GM21576 (cell line): ENCODE measurements at regions not wholly inside any gene's neighbourhood (a gene's known extent, or its start where the extent isn't known, plus 50 kb on each side); places are given as distances from the start of the nearest gene placed in this dataset.

Experiments used
- ATAC-seq: cut with Tn5 transposase; IDR thresholded peaks from one replicate; pipeline ENCODE4 v1.9.1; 2021; ENCODE audit warnings: mild to moderate bottlenecking, moderate library complexity; ENCODE audit not compliant: unreplicated experiment

DNA sequence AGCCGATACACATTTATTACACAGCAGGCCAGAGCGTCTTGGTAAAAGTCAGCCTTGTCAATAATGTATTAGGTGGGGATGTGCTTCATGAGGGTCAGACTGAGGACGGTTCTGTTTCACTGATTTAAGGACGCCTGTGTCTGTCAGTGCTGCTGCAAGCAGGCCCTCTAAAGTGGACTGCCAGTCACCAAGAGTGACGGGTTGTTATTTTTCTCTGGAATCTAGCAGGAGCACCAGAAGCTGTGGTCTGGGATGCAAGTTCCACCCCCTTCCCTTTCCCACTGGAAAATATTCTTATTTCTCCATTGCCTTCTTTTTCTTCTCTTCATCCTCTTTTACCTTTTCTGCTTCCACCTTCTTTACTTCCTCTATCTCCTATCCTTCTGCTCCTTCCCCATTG, 191.2 kb upstream of the NCAM1 start:
- no peak for ATAC-seq

DNA sequence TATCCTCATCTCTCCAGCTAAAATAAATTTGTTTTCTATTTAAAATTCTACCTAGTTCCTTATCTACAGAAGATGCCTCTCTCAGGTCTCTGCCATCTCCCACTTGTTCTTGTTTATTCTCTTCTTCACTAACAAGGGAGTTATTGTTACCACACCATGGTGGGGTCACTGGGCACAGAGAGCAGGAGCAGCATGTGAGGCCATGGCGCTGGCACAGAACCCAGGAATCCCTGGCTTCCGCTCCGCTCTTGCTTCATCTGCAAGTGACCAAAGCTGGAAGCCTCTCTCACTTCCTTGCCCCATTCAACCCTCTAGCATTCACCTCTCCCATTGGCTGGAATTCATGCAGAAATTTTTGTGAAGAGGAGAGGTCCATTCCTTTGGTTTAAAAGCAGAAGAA, 190.7 kb upstream of the NCAM1 start:
- no peak for ATAC-seq

DNA sequence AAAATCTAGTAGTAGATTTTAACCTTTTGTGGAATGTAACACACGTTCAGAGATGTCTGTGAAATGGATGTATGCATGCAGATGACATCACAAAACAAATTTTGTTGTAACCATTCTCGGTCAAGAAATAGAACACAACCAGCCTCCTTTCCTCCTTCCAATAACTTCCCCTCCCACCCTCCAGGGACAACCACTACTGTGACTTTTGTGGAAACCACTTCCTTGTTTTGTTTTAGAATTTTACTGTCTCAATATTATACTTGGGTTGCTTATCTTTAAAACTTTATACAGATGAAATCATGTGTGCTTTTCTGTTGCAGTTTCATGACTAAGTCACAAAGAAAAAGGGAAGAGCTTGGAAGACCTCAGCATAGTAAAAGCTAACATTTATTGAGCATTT, 189.4 kb upstream of the NCAM1 start:
- no peak for ATAC-seq

DNA sequence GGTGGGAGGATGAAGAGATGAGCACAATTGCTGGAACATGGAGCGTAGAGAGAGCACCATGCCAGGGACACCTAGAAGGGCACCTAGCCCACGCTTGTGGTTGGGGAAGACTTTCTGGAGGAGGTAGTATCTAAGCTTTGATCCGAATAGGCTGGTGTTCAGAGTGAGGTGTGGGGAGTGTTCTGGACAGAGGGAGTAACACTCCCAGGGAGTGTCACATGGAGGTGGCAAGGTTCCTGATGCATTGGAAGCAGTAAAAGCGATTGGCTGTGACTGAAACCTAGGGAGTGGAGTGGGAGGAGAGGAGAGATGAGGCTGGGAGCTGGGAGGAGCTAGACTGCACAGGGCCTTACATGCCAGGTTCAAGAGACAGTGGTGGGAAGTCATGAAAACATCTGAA, 188.0 kb upstream of the NCAM1 start:
- ATAC-seq = no peak

DNA sequence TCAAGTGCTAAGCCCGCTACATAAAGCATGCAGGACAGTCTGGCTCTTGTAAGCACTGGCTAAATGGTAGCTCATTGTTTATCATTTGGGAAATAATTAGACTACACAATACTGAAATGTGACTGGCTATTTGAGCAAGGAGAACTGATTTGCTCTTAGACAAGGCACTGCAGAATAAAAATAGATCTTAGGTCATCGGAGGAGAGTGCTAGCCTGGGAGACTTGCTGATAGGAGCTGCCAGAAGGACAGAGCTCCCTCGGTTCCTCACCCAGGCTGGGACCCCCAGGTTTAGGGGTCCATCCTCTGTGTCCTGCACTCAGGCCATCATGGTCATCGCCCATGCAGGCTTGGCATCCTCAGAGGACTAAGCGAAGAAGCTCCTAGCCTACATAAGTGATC, 184.4 kb upstream of the NCAM1 start:
- ATAC-seq = no peak

DNA sequence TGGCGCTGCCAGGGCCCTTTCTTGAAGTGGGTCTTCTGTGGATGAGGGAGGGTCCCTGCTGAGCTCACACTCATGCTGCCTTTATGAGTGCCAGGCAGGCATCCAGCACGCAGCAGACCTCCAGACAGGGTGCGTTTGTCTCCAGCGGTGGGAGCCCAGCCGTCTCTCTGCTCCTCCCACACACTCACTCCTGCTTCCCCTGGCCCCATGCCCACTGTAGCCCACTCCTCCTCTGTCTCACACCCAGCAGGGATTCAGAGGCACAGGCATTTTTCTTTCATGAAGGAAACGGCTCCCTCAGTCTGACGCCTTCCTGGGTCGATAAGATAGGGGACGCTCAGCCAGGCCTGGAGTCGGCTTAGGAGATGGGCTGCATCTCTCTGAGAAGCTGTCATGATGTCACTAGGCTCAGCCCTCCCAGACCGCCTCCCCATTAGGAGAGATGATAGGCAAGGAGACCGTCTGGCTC, 183.9 kb upstream of the NCAM1 start:
- no peak for ATAC-seq

DNA sequence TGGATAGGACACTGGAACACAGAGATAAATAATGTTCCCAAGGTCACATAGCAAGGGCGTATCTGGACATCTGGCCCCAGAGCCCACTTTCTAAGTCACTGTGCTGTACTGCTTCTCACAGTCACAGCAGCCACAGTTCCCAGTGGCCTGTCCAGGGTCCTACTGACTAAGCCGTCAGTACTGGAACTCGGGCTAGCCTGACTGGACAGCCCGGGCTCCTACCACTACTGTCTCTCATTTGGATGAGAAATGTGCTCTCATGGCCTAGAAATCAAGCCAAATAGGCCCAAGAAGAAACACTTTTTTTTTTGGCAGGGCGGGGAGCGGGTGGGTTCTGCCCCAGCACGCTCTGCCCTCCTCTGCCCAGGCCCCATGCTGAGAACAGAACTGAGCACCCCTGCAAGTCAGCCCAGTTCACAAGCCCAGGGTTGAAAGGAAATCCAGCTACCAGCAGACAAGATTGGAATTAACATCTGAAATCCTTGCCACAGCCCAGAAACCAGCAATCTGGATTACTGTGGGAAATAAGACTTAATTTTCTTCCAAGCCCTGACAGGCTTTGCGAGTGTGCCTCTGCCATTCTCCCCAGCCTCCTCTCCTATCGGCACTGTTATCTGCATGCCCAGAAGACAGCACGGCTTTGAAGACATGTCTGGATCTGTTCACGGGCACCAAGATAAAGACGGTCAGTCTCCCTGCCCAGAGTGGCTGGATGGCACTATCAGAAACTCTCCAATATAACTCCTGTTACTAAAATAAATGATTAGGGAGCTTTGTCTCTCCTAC, 182.9 kb upstream of the NCAM1 start:
- ATAC-seq = no peak

DNA sequence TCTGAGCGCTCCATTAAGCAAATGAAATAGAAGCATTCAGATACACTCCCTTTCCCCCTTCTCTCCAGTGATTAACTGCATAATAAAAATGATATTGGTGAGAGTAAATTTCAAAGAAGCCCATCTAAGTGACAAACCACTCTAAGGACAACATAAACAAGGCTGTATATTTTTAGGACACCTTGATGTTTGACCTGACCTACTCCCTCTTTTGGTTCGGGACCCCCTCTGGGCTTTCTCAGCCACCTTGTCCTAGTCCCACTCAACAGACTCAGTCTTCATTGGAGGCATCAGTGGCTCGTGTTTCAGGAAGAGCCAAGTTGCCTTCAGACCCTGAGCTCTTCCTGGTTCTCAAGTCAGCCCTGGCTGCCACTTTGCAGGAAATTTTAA, 182.3 kb upstream of the NCAM1 start:
- no peak for ATAC-seq

DNA sequence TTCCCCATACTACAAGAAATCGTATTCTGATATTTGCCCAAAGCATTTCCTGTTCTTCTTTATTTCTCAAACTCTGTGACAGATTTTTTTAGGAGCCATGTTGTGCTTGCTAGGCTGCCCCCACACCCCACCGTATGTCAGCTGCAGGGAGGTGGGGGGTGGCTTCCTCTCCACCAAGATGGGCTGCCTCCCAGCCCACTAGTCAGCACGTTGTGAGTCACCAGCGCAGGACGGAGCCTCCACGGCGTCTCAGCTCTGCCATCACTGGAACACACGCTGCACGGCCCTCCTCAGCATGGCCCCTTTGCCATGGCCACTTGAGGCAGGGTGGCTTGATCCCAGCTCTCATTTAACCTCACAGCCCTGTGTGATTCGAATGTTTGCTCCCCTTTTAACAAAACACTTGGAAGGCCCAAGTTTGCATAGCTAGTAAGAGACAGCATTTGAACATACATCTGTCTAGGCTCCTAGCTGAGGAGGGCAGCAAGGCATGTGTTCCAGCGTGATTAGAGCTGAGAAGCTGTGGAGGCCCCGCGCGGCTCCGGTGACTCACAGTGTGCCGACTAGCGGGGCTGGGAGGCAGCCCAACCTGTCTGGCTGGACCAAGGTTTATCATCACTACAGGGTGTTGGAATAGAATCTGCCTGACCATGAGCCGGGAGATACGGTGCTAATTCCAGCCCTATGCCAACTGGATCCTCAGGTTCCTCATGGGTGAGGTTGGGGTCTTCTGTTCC, 180.7 kb upstream of the NCAM1 start:
- no peak for ATAC-seq

DNA sequence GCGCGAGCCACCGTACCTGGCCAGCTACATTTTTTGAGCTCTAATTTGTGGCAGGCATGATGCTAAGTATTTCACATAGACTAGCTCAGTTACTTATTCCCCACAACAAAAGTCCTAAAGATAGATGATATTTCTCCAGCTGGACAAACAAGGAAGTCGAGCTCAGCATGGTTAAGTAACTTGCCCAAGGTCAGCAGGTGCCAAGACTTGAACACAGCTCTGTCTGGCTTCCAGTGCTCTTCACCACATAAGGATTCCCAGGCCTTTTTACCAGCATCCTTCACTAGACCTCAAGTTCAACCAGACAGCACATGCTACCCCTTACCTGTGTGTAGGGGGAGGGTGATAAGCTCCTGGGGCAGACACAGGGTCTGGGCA, 177.3 kb upstream of the NCAM1 start:
- no peak for ATAC-seq

DNA sequence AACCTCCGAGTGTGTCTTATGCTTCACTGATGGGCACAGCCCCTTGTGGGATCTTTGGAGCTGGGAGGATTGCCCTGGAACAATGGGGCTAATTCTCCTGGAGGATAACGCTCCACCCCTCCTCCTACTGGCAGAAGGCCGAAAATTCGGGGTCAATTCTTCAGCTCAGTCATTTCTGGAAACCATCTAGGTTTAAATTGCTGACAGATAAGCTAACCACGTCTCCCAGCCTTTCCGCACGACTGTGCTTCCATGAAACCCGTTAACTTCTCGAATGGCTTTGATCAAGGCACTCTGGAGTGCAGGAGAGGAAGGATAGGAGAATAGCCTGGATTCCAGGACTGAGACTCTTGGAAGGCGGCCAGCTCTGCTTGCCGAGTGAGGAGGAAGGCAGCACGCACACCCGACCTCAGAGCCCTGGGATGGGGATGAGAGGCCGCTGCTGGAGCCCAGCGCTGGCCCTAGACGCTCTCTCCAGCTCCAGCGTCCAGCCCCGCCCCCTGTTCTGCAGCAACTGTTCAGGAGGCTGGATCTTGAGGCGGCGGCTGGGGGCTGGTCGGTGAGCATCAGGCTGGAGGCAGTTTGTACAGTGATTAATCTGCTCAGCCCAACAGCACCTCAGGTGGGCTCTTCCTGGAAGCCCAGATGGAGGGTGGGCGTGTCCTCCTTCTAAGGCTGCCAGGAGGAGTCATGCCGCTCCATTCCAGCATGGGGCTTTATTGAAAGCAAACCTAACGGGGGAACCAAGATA, 176.7 kb upstream of the NCAM1 start:
- ATAC-seq = no peak

DNA sequence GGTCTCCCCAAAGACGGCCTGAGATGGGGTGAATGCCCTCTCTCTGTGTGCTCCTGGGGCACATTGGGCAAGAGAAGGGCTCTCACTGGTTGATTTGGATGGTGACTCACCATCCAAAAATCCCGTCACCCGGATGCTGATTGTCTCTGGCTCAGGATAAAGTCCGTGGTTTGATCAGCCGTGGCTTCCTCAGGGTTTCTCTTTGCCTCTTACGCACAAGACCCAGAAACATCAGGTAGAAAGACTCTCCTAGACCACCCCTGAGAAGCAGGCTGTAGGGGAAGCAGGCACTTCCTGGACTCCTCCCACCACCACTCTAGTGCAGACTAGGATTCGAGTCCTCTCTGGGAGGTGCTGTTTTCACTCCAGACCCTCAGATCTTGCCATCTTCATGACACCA, 176.1 kb upstream of the NCAM1 start:
- no peak for ATAC-seq

DNA sequence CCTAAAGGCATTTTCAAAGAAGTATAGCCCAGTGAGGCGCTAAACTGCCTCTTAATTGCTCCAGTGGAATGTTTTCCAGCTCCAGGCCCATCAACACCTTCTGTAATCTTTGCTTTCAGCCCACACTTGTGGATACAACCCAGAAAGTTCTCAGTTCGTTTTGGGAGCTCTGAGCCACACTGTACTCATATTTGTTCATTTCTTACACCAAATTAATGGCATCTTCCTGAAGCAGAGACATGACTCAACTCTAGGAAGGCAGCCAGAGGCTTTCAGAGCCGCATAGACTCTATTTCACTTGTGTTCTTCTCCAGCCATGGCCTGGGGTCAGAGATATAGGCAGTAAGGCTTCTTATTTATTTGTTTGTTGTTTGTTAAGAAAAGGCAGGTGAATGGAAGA, 175.5 kb upstream of the NCAM1 start:
- no peak for ATAC-seq

DNA sequence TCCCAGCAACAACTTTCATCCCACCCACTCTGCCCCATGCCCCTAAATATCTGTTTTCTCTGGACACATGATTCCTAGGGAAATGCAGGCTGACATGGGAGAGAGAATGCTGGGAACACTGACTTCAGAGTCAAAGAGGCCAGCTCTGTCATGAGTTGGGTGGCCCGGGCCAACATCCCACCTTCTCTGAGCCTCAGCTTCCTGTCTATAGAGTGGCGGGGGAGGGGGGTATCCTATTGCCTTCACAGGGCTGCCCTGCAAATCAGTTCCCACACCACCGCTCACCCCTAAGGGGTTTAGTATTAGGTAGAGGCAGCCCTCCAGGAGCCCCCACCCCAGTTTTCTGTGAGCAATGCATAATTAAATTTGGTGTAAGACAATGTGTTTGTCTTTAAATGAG, 175.0 kb upstream of the NCAM1 start:
- ATAC-seq = no peak

DNA sequence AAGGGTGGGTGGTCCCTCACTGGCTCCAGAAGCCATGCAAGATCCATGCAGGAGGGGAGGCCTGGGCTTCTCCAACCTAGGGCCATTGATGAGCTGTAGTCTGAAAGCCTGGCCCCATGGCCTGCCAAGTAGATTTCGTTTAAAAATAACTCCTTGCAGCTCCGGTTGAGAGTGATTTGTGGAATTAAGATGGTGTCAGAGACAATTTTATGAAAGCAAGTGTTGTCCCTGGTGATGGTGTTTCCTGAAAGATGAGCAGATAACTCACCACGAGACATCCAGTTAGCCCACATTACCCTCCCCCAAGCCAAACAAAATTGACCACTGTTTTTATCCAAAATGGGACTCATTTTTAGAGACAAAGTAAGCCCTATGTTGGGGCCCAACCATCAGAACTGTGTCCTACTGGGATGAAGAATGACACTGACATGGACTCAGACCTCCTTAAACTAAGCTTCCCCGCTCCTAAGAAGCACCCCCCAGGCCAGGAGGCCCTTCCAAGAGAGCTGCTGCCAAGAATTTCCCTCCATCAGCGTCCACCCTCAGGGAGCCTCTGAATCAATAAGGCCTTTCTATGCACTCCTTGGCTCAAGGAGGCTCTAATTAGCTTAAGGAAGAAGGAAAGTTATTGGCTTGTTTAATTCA, 174.2 kb upstream of the NCAM1 start:
- no peak for ATAC-seq

DNA sequence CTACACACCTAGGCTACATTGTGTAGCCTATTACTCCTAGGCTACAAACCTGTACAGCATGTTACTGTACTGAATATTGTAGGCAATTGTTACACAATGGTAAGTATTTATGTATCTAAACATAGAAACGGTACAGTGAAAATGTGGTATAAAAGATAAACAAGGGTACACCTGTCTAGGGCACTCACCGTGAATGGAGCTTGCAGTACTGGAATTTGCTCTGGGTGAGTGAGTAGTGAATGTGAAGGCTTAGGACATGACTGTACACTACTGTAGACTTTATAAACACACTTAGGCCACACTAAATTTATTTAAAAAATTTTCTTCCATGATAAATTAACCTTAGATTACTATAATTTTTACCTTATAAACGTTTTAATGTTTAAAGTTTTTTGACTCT, 171.7 kb upstream of the NCAM1 start:
- no peak for ATAC-seq

DNA sequence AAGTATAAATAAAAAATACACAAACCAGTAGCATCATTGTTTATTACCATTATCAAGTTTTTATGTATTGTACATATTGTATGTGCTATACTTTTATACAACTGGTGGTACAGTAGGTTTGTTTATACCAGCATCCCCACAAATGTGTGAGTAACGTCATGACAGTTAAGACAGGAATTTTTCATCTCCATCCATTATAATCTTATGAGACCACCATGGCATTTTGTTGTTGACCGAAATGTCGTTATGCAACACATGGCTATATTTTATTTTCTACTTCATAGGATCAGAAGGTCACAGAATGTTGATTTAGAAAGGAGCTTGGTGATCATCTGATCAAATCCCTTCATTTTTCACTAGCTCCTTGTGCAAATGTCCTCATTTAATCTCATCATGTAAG, 170.9 kb upstream of the NCAM1 start:
- no peak for ATAC-seq

DNA sequence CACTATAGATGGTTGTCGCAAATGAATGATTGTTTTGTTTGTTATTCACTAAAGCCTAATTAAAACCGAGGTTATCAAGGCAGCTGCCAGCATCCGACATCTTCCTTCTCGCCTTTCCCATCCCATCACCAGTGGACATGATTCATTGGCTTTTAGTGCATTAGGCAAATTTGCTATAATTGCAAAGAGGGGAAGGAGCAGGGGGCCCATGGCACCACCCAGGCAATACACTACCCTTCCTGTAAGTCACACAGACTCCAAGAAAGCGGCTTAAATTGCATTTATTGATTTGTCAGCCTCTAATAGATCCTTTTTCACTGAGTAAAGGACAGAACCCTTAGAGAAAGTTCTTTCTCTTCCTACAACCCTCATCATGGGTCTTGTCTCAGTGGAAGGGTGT, 169.2 kb upstream of the NCAM1 start:
- no peak for ATAC-seq

DNA sequence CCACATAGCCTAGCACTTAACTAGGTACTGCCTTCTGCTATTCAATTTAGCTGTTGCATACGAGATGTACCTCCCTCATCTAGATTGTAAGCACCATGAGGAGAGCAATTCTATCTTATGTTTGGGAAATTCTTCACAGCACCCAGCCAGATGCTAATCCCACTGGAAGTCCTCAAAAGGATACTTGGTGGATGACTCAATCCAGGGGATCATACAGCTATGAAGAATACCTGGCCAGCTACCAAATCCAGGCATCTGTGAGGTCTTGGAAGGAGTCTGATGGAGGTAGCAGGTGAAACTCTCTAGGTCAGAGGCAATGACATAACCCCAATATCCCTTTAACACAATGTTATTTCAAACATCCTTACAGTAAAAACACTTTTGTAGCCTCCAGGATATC, 167.8 kb upstream of the NCAM1 start:
- no peak for ATAC-seq

DNA sequence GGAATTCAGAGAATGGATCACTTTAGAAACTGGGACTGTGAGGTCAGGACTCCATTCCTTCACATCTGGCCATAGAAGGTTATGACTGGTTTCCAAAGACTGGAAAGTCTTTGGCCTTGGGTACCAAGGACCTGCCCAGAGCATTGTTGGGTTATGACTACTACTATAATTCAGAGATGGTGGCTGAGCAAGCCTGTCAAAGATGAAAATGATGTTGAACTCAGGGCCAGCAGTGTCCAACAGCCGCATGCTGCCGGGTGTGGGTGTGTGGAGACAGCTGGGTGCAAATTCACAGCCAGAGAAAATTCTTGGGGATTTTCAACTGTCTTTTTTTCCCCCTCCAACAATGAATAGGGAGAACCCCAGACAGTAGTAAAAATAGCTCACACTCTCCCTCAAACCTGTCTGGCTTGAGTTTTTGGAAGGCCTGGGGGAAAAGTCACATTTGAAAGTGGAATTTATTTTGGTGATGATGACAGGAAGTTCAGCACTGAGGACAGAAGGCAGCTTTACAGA, 166.8 kb upstream of the NCAM1 start:
- ATAC-seq = no peak

DNA sequence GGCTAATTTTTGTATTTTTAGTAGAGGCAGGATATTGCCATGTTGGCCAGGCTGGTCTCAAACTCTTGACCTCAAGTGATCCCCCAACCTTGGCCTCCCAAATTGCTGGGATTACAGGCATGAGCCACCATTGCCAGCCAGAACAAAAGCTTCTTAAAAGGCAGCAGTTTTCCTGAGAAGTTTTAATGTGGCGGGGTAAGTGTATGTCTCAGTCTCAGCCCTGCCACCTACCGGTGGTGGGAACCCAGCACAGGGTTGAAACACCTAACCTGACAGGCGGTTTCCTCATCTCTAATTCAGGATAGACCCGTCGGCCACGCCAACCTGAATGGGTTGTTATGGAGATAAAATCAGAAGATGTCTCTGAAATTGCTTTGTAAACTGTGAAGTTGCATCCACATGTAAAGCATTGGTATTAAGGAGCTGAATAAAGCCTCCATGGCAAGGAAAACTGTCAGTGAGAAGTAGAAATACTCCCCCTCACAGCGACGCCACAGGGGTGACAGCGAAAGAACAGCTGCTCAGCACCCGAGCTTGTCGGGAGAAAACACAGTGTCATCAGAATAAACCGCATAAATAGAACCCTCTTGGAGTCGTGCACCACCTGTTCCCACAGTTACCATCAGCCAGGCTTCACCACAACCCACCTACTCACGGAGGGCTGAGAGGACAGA, 165.9 kb upstream of the NCAM1 start:
- no peak for ATAC-seq
